Upper lobe of left lung (tissue), 4 donors: ENCODE measurements at regions not wholly inside any gene's neighbourhood (a gene's known extent, or its start where the extent isn't known, plus 50 kb on each side); places are given as distances from the start of the nearest gene placed in this dataset.

Source experiments
- CTCF ChIP-seq, 6 experiments: fragments of 450-650 bp in 4 of 6; fragments of 200-600 bp in 2 of 6; sonication (generic) in 2 of 6; IDR thresholded peaks; one replicate each; pipeline ENCODE4 v1.5.1; 2016 to 2019; ENCODE audit warnings: antibody characterized with exemption in 6 of 6
- EP300 ChIP-seq, 4 donors: sonication (generic); formaldehyde crosslinking; IDR thresholded peaks; one replicate each; pipeline ENCODE4 v1.5.1; 2017; ENCODE audit warnings: antibody characterized with exemption in 4 of 4, control low read depth in 2 of 4
- POLR2AphosphoS5 ChIP-seq, 2 donors: sonication (generic); formaldehyde crosslinking; IDR thresholded peaks; one replicate each; pipeline ENCODE4 v1.5.1; 2017; ENCODE audit warnings: antibody characterized with exemption in 2 of 2

GRCh38 chr22:49154433-49154832 lies 673.2 kb downstream of the BRD1 start:
- TF ChIP-seq CTCF (IDR thresholded peaks at IDR 0.05) (no peak), POLR2AphosphoS5 (IDR thresholded peaks at IDR 0.05) (no peak), EP300 (IDR thresholded peaks at IDR 0.05) (no peak)
